ENCODE measurements at regions not wholly inside any gene's neighbourhood (a gene's known extent, or its start where the extent isn't known, plus 50 kb on each side); places are given as distances from the start of the nearest gene placed in this dataset.

GRCh38 chr9:134215699-134216448 lies 51.5 kb upstream of the RNU6ATAC start:
- no peak overlapping the region for H3K27ac ChIP-seq (ENCODE audit: low read length)
- H3K4me3 ChIP-seq (ENCODE audit: low read length), result no peak overlapping the region
- POLR2A ChIA-PET (ENCODE audit: unreplicated experiment), result no interaction called here
- no peak for ATAC-seq
- H4K20me1 ChIP-seq (ENCODE audit: low read length), result no peaks in the 10 kb centered on the region
- no TSS peak for BruUV-seq (replicated peaks)
- no peak overlapping the region for H3K4me2 ChIP-seq (ENCODE audit: low read length)
- H3K79me2 ChIP-seq (ENCODE audit: low read length), result no peaks in the 10 kb centered on the region
- no peak for TF ChIP-seq EZH2 (IDR thresholded peaks at IDR 0.05; ENCODE audit: low read length, unreplicated experiment)
- no peak for TF ChIP-seq CTCF (conservative IDR thresholded peaks at IDR 0.05; ENCODE audit: low read depth, low read length)
- TF ChIP-seq EZH2phosphoT487 (IDR thresholded peaks at IDR 0.05; ENCODE audit: borderline replicate concordance, low read length), result no peak
- H3F3A ChIP-seq (ENCODE audit: low read length, unreplicated experiment), result no peaks in the 10 kb centered on the region
- no peaks in the 10 kb centered on the region for H3K9me3 ChIP-seq (ENCODE audit: low read length)
- no peak overlapping the region for H2AFZ ChIP-seq (ENCODE audit: low read length)
- H3K9me2 ChIP-seq (replicated peaks; ENCODE audit: low read length), result no peaks in the 10 kb centered on the region
- CTCF ChIA-PET, result no interaction called here
- no peaks in the 10 kb centered on the region for H3K27me3 ChIP-seq (ENCODE audit: low read length)
- H3K4me1 ChIP-seq (ENCODE audit: insufficient read depth, low read length), result no peaks in the 10 kb centered on the region
- DNase-seq, result no peak
- H3K36me3 ChIP-seq (ENCODE audit: low read depth, low read length), result no peaks in the 10 kb centered on the region
- no peak overlapping the region for H3K9ac ChIP-seq (ENCODE audit: low read length)
- intact Hi-C loops (cut with micrococcal nuclease), result no loop called here

DNA sequence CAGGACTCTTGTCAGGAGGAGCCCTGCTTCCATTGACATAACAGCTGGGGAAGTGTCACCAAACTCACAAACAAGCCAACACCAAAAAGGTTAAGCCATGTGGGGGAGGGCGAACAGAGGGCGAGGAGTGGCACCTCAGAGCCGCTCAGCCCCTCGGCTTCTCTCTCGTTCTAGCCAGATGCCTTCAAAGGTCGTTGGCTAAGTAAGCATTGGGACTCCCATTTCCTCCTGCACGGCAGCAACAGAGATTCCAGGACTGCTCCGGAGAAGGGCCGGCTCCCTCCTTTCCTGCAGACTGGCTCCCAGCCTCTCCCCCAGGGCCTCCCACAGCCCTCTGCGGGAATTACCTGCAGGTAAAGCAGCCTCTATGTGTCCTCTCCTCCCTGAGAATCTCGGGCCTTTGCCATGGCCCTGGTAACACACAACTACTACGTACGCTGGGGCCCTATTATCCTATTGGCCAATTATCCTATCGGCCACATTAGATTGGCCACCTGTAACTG lies 52.1 kb upstream of the RNU6ATAC start:
- TF ChIP-seq CTCF (conservative IDR thresholded peaks at IDR 0.05; ENCODE audit: low read depth, low read length), result no peak
- no peak for TF ChIP-seq EZH2 (IDR thresholded peaks at IDR 0.05; ENCODE audit: low read length, unreplicated experiment)
- TF ChIP-seq EZH2phosphoT487 (IDR thresholded peaks at IDR 0.05; ENCODE audit: borderline replicate concordance, low read length), result no peak
- H3K4me3 ChIP-seq (ENCODE audit: low read length), result no peak overlapping the region
- H3K9me2 ChIP-seq (replicated peaks; ENCODE audit: low read length), result no peaks in the 10 kb centered on the region
- H3K27ac ChIP-seq (ENCODE audit: low read length), result no peak overlapping the region
- H3K36me3 ChIP-seq (ENCODE audit: low read depth, low read length), result no peaks in the 10 kb centered on the region
- DNase-seq (no peak), ATAC-seq (no peak)
- H2AFZ ChIP-seq (ENCODE audit: low read length), result no peak overlapping the region
- H3K27me3 ChIP-seq (ENCODE audit: low read length), result no peaks in the 10 kb centered on the region
- intact Hi-C loops (cut with micrococcal nuclease), result no loop called here
- BruUV-seq (replicated peaks), result no TSS peak
- H3K4me2 ChIP-seq (ENCODE audit: low read length), result no peak overlapping the region
- no peaks in the 10 kb centered on the region for H3K4me1 ChIP-seq (ENCODE audit: insufficient read depth, low read length)
- H4K20me1 ChIP-seq (ENCODE audit: low read length), result no peaks in the 10 kb centered on the region
- H3K9me3 ChIP-seq (ENCODE audit: low read length), result no peaks in the 10 kb centered on the region
- ChIA-PET POLR2A (ENCODE audit: unreplicated experiment) (no interaction called here), CTCF (no interaction called here)
- no peaks in the 10 kb centered on the region for H3F3A ChIP-seq (ENCODE audit: low read length, unreplicated experiment)
- H3K9ac ChIP-seq (ENCODE audit: low read length), result no peak overlapping the region
- no peaks in the 10 kb centered on the region for H3K79me2 ChIP-seq (ENCODE audit: low read length)

GRCh38 chr9:134216961-134217360 lies 52.6 kb upstream of the RNU6ATAC start:
- no peaks in the 10 kb centered on the region for H3K9me2 ChIP-seq (replicated peaks; ENCODE audit: low read length)
- ChIA-PET CTCF (no interaction called here), POLR2A (ENCODE audit: unreplicated experiment) (no interaction called here)
- no peak overlapping the region for H3K9ac ChIP-seq (ENCODE audit: low read length)
- no peak for ATAC-seq
- no peak overlapping the region for H3K27ac ChIP-seq (ENCODE audit: low read length)
- H4K20me1 ChIP-seq (ENCODE audit: low read length), result no peaks in the 10 kb centered on the region
- no peaks in the 10 kb centered on the region for H3K79me2 ChIP-seq (ENCODE audit: low read length)
- TF ChIP-seq EZH2 (IDR thresholded peaks at IDR 0.05; ENCODE audit: low read length, unreplicated experiment), result no peak
- no peak for TF ChIP-seq EZH2phosphoT487 (IDR thresholded peaks at IDR 0.05; ENCODE audit: borderline replicate concordance, low read length)
- no peak for TF ChIP-seq CTCF (conservative IDR thresholded peaks at IDR 0.05; ENCODE audit: low read depth, low read length)
- no peak overlapping the region for H3K4me2 ChIP-seq (ENCODE audit: low read length)
- H3F3A ChIP-seq (ENCODE audit: low read length, unreplicated experiment), result no peaks in the 10 kb centered on the region
- DNase-seq, result no peak
- no peak overlapping the region for H3K4me3 ChIP-seq (ENCODE audit: low read length)
- no peaks in the 10 kb centered on the region for H3K36me3 ChIP-seq (ENCODE audit: low read depth, low read length)
- no peak overlapping the region for H2AFZ ChIP-seq (ENCODE audit: low read length)
- intact Hi-C loops (cut with micrococcal nuclease), result no loop called here
- no peaks in the 10 kb centered on the region for H3K27me3 ChIP-seq (ENCODE audit: low read length)
- no TSS peak for BruUV-seq (replicated peaks)
- no peaks in the 10 kb centered on the region for H3K4me1 ChIP-seq (ENCODE audit: insufficient read depth, low read length)
- no peaks in the 10 kb centered on the region for H3K9me3 ChIP-seq (ENCODE audit: low read length)

Data from PC-3 (cell line).